CD4-positive, alpha-beta T cell treated with Interleukin-15 for 1 hour (primary cell): ENCODE measurements at regions not wholly inside any gene's neighbourhood (a gene's known extent, or its start where the extent isn't known, plus 50 kb on each side); places are given as distances from the start of the nearest gene placed in this dataset.

Source experiments
- DNase-seq: peaks from one replicate; pipeline ENCODE4 v3.0.0-alpha.2; 2020

- DNase-seq, result no peak
These were observed 612.7 kb downstream of the EPHA4 start for GRCh38 chr2:220959391-220959802.

GRCh38 chr2:220961143-220961860 lies 610.8 kb downstream of the EPHA4 start:
- DNase-seq, result no peak

GRCh38 chr2:220962556-220962955 lies 609.5 kb downstream of the EPHA4 start:
- DNase-seq, result no peak

GRCh38 chr2:220963076-220963475 lies 609.0 kb downstream of the EPHA4 start:
- DNase-seq, result no peak

GRCh38 chr2:220963930-220964329 lies 608.2 kb downstream of the EPHA4 start:
- no peak for DNase-seq

GRCh38 chr2:220966636-220967035 lies 605.5 kb downstream of the EPHA4 start:
- DNase-seq, result no peak

GRCh38 chr2:220969348-220969747 lies 602.8 kb downstream of the EPHA4 start:
- DNase-seq, result no peak

GRCh38 chr2:220980966-220981675 lies 591.0 kb downstream of the EPHA4 start:
- DNase-seq, result no peak

GRCh38 chr2:220981926-220982325 lies 590.2 kb downstream of the EPHA4 start:
- DNase-seq, result no peak

GRCh38 chr2:220985561-220985960 lies 586.5 kb downstream of the EPHA4 start:
- no peak for DNase-seq

GRCh38 chr2:220987839-220988238 lies 584.3 kb downstream of the EPHA4 start:
- no peak for DNase-seq

- no peak for DNase-seq
These were observed 580.1 kb downstream of the EPHA4 start for GRCh38 chr2:220991972-220992371.

- no peak for DNase-seq
These were observed 577.3 kb downstream of the EPHA4 start for GRCh38 chr2:220994846-220995245.

GRCh38 chr2:220995581-220995980 lies 576.5 kb downstream of the EPHA4 start:
- DNase-seq, result no peak

GRCh38 chr2:220998156-220998555 lies 573.9 kb downstream of the EPHA4 start:
- no peak for DNase-seq

- DNase-seq, result no peak
These were observed 572.7 kb downstream of the EPHA4 start for GRCh38 chr2:220999356-220999755.

GRCh38 chr2:221001381-221001801 lies 570.7 kb downstream of the EPHA4 start:
- DNase-seq, result no peak

GRCh38 chr2:221002101-221002685 lies 569.9 kb downstream of the EPHA4 start:
- no peak for DNase-seq

- no peak for DNase-seq
These were observed 566.8 kb downstream of the EPHA4 start for GRCh38 chr2:221005338-221005737.

GRCh38 chr2:221006084-221006483 lies 566.0 kb downstream of the EPHA4 start:
- DNase-seq, result no peak

- DNase-seq, result no peak
These were observed 555.6 kb downstream of the EPHA4 start for GRCh38 chr2:221016551-221016950.

GRCh38 chr2:221018262-221018661 lies 553.8 kb downstream of the EPHA4 start:
- no peak for DNase-seq

- DNase-seq, result no peak
These were observed 552.4 kb downstream of the EPHA4 start for GRCh38 chr2:221019668-221020067.

- DNase-seq, result no peak
These were observed 549.5 kb downstream of the EPHA4 start for GRCh38 chr2:221022554-221022953.
